Spinal cord (tissue), 9 donors: ENCODE measurements at regions not wholly inside any gene's neighbourhood (a gene's known extent, or its start where the extent isn't known, plus 50 kb on each side); places are given as distances from the start of the nearest gene placed in this dataset.

Source experiments
- DNase-seq, 6 donors: peaks; one replicate each; pipeline versions ENCODE4 v3.0.0 to v3.0.0-alpha.2; 2013 to 2015; ENCODE audit warnings: low spot score in 6 of 6, low read depth in 4 of 6
- H3K27ac ChIP-seq: one replicate; pipeline ENCODE4 v1.5.1; 2013; ENCODE audit warnings: low read depth, low read length, control low read depth
- H3K27me3 ChIP-seq: one replicate; pipeline ENCODE4 v1.6.1; 2013; ENCODE audit warnings: low read length; ENCODE audit not compliant: control insufficient read depth, insufficient read depth
- H3K36me3 ChIP-seq: one replicate; pipeline ENCODE4 v1.6.1; 2013; ENCODE audit warnings: low read length; ENCODE audit not compliant: control insufficient read depth, insufficient read depth
- H3K4me1 ChIP-seq: one replicate; pipeline ENCODE4 v1.6.1; 2013; ENCODE audit warnings: low read length; ENCODE audit not compliant: control insufficient read depth, insufficient read depth
- H3K4me3 ChIP-seq: one replicate; pipeline ENCODE4 v1.5.1; 2013; ENCODE audit warnings: low read depth, low read length, control low read depth
- H3K9me3 ChIP-seq: one replicate; pipeline ENCODE4 v1.6.1; 2013; ENCODE audit warnings: low read length; ENCODE audit not compliant: control insufficient read depth, insufficient read depth
- WGBS: methylation state at CpG from one replicate; pipeline ENCODE4 v1.1.5; 2013; ENCODE audit warnings: missing lambda C conversion rate; ENCODE audit not compliant: insufficient coverage; 5-methylcytosine and 5-hydroxymethylcytosine counted together
- donor health status: healthy.

GRCh38 chr9:16308645-16309044 lies 561.8 kb downstream of the BNC2 start:
- H3K4me3 ChIP-seq = no peak overlapping the region
- no peaks in the 10 kb centered on the region for H3K36me3 ChIP-seq
- H3K4me1 ChIP-seq = peaks cover 20% of the 10 kb centered on the region
- H3K27me3 ChIP-seq = peaks cover 3% of the 10 kb centered on the region
- H3K9me3 ChIP-seq = no peaks in the 10 kb centered on the region
- H3K27ac ChIP-seq = no peak overlapping the region
- 84% methylated on average over 5 of the region's 5 CpGs for WGBS
- no peak for DNase-seq

GRCh38 chr9:16309082-16309468 lies 561.4 kb downstream of the BNC2 start:
- Histone ChIP-seq H3K27ac (peak overlapping the region; percentile 72), H3K27me3 (peaks cover 3% of the 10 kb centered on the region), H3K9me3 (no peaks in the 10 kb centered on the region), H3K4me1 (peaks cover 20% of the 10 kb centered on the region), H3K4me3 (no peak overlapping the region), H3K36me3 (no peaks in the 10 kb centered on the region)
- no peak for DNase-seq
- WGBS = 57% methylated on average over 1 of the region's 5 CpGs

GRCh38 chr9:16309469-16310271 lies 560.8 kb downstream of the BNC2 start:
- Histone ChIP-seq H3K4me1 (peaks cover 20% of the 10 kb centered on the region), H3K36me3 (no peaks in the 10 kb centered on the region), H3K9me3 (no peaks in the 10 kb centered on the region), H3K4me3 (no peak overlapping the region), H3K27ac (peak overlapping the region; percentile 72), H3K27me3 (peaks cover 3% of the 10 kb centered on the region)
- DNase-seq = peak in 1 of 6 donors; percentile 83
- 23% methylated on average over 21 of the region's 24 CpGs for WGBS

- peak in 2 of 6 donors; percentile 47 to 55 for DNase-seq
- peaks cover 20% of the 10 kb centered on the region for H3K4me1 ChIP-seq
- no peak overlapping the region for H3K4me3 ChIP-seq
- peak overlapping the region; percentile 72 for H3K27ac ChIP-seq
- H3K27me3 ChIP-seq = peaks cover 3% of the 10 kb centered on the region
- no peaks in the 10 kb centered on the region for H3K9me3 ChIP-seq
- H3K36me3 ChIP-seq = no peaks in the 10 kb centered on the region
- 33% methylated on average over 17 of the region's 26 CpGs for WGBS
Measured at GRCh38 chr9:16310278-16311110, 560.0 kb downstream of the BNC2 start.

GRCh38 chr9:16312116-16312515 lies 558.4 kb downstream of the BNC2 start:
- Histone ChIP-seq H3K4me1 (peaks cover 31% of the 10 kb centered on the region), H3K27ac (no peak overlapping the region), H3K27me3 (peaks cover 3% of the 10 kb centered on the region), H3K9me3 (no peaks in the 10 kb centered on the region), H3K36me3 (no peaks in the 10 kb centered on the region), H3K4me3 (no peak overlapping the region)
- 50% methylated on average over 1 of the region's 6 CpGs for WGBS
- DNase-seq = no peak

- Histone ChIP-seq H3K27ac (no peak overlapping the region), H3K9me3 (no peaks in the 10 kb centered on the region), H3K27me3 (peaks cover 3% of the 10 kb centered on the region), H3K36me3 (no peaks in the 10 kb centered on the region), H3K4me1 (peaks cover 37% of the 10 kb centered on the region), H3K4me3 (no peak overlapping the region)
- DNase-seq = no peak
- WGBS = 99% methylated on average over 8 of the region's 10 CpGs
Measured at GRCh38 chr9:16312962-16313546, 557.4 kb downstream of the BNC2 start.

GRCh38 chr9:16314476-16314875 lies 556.0 kb downstream of the BNC2 start:
- no peaks in the 10 kb centered on the region for H3K9me3 ChIP-seq
- H3K4me1 ChIP-seq = peaks cover 44% of the 10 kb centered on the region
- H3K27me3 ChIP-seq = peaks cover 3% of the 10 kb centered on the region
- no peak for DNase-seq
- no peak overlapping the region for H3K27ac ChIP-seq
- H3K36me3 ChIP-seq = no peaks in the 10 kb centered on the region
- no peak overlapping the region for H3K4me3 ChIP-seq
- 85% methylated on average over 5 of the region's 5 CpGs for WGBS

GRCh38 chr9:16315720-16316119 lies 554.8 kb downstream of the BNC2 start:
- DNase-seq = no peak
- H3K4me3 ChIP-seq = no peak overlapping the region
- no peak overlapping the region for H3K27ac ChIP-seq
- WGBS = no CpG with 5 or more reads among the region's 6 CpGs
- peaks cover 3% of the 10 kb centered on the region for H3K27me3 ChIP-seq
- H3K4me1 ChIP-seq = peaks cover 32% of the 10 kb centered on the region
- no peaks in the 10 kb centered on the region for H3K36me3 ChIP-seq
- no peaks in the 10 kb centered on the region for H3K9me3 ChIP-seq

GRCh38 chr9:16316456-16316855 lies 554.0 kb downstream of the BNC2 start:
- 74% methylated on average over 7 of the region's 9 CpGs for WGBS
- H3K4me3 ChIP-seq = no peak overlapping the region
- no peak overlapping the region for H3K27ac ChIP-seq
- no peak for DNase-seq
- no peaks in the 10 kb centered on the region for H3K27me3 ChIP-seq
- no peaks in the 10 kb centered on the region for H3K9me3 ChIP-seq
- no peaks in the 10 kb centered on the region for H3K36me3 ChIP-seq
- H3K4me1 ChIP-seq = peaks cover 30% of the 10 kb centered on the region
